Right renal pelvis (tissue), 4 donors: ENCODE measurements at regions not wholly inside any gene's neighbourhood (a gene's known extent, or its start where the extent isn't known, plus 50 kb on each side); places are given as distances from the start of the nearest gene placed in this dataset.

Source experiments
- DNase-seq, 4 donors: peaks; one replicate each; pipeline ENCODE4 v3.0.0-alpha.2; 2013; ENCODE audit warnings: low read depth in 4 of 4, low spot score in 3 of 4, missing footprints in 1 of 4

DNA sequence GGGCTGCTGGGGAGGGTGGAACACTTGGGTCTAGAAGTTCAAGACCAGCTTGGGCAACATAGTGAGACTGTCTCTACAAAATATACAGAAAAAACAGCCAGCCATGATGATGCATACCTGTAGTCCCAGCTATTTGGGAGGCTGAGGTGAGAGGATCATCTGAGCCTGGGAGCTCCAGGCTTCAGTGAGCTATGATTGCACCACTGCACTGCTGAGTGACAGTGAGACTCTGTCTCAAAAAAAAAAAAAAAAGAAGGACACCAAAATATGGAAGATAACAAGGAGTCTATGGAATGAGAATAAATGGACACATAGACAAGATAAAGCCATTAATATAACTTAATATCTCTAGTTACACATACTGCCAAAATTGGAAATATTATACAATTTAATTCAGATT is 62.7 kb upstream of the IL15 start:
- DNase-seq, result no peak

DNA sequence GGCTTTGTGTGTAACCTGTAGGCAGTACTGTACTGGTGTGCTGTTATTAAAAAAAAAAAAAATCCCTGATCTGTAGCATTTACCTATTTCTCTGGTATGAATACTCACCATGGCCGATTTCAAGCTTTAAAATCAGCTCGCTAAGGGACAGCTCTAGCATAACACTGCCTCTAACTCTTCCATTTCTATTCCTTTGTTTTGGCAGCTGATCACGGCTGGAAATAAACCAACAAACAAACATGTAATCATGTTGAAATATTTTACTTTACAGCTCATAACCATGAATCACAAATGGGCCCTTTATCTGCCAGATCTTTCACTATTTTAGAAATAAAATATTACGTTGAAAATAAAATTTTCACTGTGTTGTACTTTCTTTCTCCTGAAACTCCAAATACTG is 60.5 kb upstream of the IL15 start:
- DNase-seq, result no peak

DNA sequence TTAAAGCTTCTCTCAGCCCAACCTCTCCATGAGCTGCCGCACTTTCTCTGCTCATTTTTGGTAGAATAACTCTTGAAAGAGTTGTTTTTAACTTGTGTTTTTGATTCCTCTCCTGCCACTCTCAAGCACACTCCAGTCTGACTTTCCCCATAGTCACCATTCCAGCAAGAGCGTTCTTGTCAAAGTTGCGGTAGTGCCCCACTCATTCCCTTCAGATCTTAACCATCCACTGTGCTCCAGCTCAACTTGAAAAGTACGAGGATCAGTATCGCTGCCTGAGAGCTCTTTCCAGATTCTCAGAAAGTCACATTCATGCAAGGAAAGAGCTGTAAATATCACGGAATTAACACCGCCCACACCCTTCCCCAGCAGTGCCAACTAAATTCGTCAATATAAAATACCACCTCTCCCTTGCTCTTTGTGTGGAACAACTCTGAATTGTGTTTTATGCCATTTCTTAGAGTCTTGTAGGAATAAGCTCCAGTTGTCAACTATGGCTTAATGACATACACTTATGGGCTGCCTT is 59.7 kb upstream of the IL15 start:
- no peak for DNase-seq

DNA sequence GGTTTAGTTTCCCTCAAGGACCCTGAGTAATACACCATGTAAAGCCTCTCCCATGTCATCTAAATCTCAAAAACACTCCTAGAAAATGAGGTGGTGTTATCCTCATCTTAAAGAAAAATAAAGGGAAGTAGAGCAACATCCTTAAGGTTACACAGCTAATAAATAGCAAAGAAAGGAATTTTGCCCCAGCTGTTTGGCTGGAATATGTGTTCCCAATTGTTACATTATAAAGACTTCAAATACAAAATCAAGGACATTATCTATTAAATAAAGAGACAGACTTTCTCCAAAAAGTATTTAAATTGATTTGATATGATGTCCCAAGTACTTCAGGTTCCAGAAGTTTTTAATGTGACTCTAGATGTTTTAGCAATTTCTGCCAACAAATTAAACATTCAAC is 57.9 kb upstream of the IL15 start:
- no peak for DNase-seq

DNA sequence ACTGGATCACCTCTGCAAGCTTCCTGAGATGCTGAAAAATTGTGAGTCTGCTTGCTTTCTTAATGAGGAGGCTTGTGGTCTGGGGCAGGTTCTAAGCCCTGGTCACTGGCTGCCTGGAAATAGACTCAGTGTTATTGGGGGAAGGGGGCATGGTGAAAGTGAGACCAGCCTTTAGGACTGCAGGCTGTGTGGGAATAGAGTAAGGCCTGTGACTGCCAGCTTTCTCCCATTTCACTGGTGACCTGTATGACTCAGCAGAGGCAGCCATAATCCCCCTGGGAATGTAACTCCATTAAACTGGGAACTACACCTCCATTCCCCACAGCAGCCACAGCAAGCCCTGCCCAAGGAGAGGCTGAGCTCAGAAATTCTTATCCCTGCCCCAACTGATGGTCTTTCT is 55.9 kb upstream of the IL15 start:
- DNase-seq, result no peak
